Endodermal cell (in vitro differentiated cells): ENCODE measurements at regions not wholly inside any gene's neighbourhood (a gene's known extent, or its start where the extent isn't known, plus 50 kb on each side); places are given as distances from the start of the nearest gene placed in this dataset.

Source experiments
- DNase-seq: peaks from one replicate; pipeline ENCODE4 v3.0.0-alpha.2; 2017
- H3K27ac ChIP-seq: 2 replicates; pipeline ENCODE4 v1.5.1; 2013; ENCODE audit warnings: mild to moderate bottlenecking, low read depth, low read length, moderate library complexity
- H3K27me3 ChIP-seq: 2 replicates; pipeline ENCODE4 v1.6.1; 2013; ENCODE audit warnings: mild to moderate bottlenecking, low read length, moderate library complexity; ENCODE audit not compliant: insufficient read depth, control insufficient read depth, poor library complexity, severe bottlenecking
- H3K36me3 ChIP-seq: 2 replicates; pipeline ENCODE4 v1.7.0; 2013; ENCODE audit warnings: mild to moderate bottlenecking, low read length, moderate library complexity; ENCODE audit not compliant: control insufficient read depth, insufficient read depth
- H3K4me1 ChIP-seq: one replicate; pipeline ENCODE4 v1.7.0; 2013; ENCODE audit warnings: low read length; ENCODE audit not compliant: control insufficient read depth, insufficient read depth
- H3K4me3 ChIP-seq: 2 replicates; pipeline ENCODE4 v1.5.1; 2013; ENCODE audit warnings: mild to moderate bottlenecking, low read length, moderate library complexity
- H3K9ac ChIP-seq: 2 replicates; pipeline ENCODE4 v1.6.1; 2013; ENCODE audit warnings: mild to moderate bottlenecking, low read length, moderate library complexity; ENCODE audit not compliant: poor library complexity, severe bottlenecking; ENCODE audit errors: extremely low read depth
- H3K9me3 ChIP-seq: 2 replicates; pipeline ENCODE4 v1.6.1; 2013; ENCODE audit warnings: mild to moderate bottlenecking, low read length, moderate library complexity; ENCODE audit not compliant: control insufficient read depth
- H3K27ac Mint-ChIP-seq: 2 replicates; pipeline ENCODE4 v1.8.0; 2020; ENCODE audit warnings: mixed read lengths
- H3K27me3 Mint-ChIP-seq: 2 replicates; pipeline ENCODE4 v1.8.0; 2021; ENCODE audit warnings: mild to moderate bottlenecking, mixed read lengths; ENCODE audit not compliant: insufficient read depth
- H3K36me3 Mint-ChIP-seq: 2 replicates; pipeline ENCODE4 v1.8.0; 2020; ENCODE audit warnings: low read depth, mixed read lengths
- H3K4me1 Mint-ChIP-seq: 2 replicates; pipeline ENCODE4 v1.8.0; 2020; ENCODE audit warnings: mixed read lengths
- H3K4me3 Mint-ChIP-seq: 2 replicates; pipeline ENCODE4 v1.8.0; 2020; ENCODE audit warnings: mild to moderate bottlenecking, moderate library complexity, mixed read lengths
- H3K9me3 Mint-ChIP-seq: 2 replicates; pipeline ENCODE4 v1.8.0; 2020; ENCODE audit warnings: mild to moderate bottlenecking, mixed read lengths
- WGBS, 2 experiments: methylation state at CpG; one replicate each; pipeline versions ENCODE4 v1.1.5 to v1.1.7; 2013; ENCODE audit warnings: missing lambda C conversion rate in 2 of 2, mixed read lengths in 1 of 2; ENCODE audit not compliant: insufficient coverage in 1 of 2, insufficient read length in 1 of 2; 5-methylcytosine and 5-hydroxymethylcytosine counted together
- TF ChIP-seq, protein P1 (sequence below): fragments of 200-600 bp; sonication (generic); conservative IDR thresholded peaks from 2 replicates; pipeline ENCODE4 v1.5.0; 2021; ENCODE audit warnings: antibody characterized with exemption, mild to moderate bottlenecking

DNA sequence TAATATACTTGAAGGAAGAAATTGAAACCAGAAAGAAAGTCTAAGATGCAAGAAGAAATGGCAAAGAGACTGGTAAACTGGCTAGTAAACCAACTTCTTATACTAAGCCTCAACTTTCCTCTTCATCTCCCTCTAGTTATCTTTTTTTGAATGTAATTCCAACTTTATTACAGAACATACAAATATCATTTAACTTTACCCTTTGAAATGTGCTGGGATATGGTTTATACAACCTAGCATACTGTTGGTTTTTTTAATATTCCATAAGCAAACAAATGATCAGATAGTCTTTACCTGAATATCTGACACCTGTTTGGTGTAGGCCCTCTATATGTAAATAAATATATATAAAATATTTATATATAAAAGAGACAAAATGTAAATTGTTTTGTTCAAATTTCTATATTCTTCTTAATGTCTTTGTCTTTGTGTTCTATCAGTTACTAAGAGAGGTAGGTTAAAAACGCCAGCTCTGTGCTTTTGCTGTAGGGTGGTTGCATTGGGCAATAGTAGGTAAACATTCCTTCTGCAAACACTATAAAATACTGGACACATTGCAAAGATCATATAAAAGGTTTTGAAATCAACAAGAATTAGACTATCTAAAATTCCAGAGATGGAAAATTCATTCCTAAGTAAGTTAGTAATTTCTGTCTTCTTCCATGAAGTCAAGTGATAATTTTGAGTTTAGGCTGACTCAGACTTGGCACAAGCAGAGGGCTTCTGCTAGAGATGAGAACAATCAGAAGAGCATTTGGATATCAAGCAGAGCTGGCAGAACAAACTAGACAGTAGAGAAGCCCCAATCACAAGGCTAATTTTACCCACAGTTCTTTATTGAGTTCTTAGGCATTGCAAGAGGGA, 383.3 kb downstream of the RFC3 start:
- H3K27ac ChIP-seq: no peak overlapping the region
- no peak overlapping the region for H3K9ac ChIP-seq
- H3K36me3 ChIP-seq: no peaks in the 10 kb centered on the region
- Mint-ChIP-seq H3K27ac (no peak overlapping the region), H3K4me3 (no peak overlapping the region), H3K27me3 (no peaks in the 10 kb centered on the region), H3K4me1 (peaks cover 4% of the 10 kb centered on the region), H3K9me3 (peaks cover 5% of the 10 kb centered on the region), H3K36me3 (no peaks in the 10 kb centered on the region)
- DNase-seq: no peak
- TF ChIP-seq, protein P1, sequence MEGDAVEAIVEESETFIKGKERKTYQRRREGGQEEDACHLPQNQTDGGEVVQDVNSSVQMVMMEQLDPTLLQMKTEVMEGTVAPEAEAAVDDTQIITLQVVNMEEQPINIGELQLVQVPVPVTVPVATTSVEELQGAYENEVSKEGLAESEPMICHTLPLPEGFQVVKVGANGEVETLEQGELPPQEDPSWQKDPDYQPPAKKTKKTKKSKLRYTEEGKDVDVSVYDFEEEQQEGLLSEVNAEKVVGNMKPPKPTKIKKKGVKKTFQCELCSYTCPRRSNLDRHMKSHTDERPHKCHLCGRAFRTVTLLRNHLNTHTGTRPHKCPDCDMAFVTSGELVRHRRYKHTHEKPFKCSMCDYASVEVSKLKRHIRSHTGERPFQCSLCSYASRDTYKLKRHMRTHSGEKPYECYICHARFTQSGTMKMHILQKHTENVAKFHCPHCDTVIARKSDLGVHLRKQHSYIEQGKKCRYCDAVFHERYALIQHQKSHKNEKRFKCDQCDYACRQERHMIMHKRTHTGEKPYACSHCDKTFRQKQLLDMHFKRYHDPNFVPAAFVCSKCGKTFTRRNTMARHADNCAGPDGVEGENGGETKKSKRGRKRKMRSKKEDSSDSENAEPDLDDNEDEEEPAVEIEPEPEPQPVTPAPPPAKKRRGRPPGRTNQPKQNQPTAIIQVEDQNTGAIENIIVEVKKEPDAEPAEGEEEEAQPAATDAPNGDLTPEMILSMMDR: no peak
- H3K9me3 ChIP-seq: peaks cover 5% of the 10 kb centered on the region
- no peak overlapping the region for H3K4me3 ChIP-seq
- no peaks in the 10 kb centered on the region for H3K4me1 ChIP-seq
- no peaks in the 10 kb centered on the region for H3K27me3 ChIP-seq
- WGBS, 2 experiments: 86% methylated on average over 1 of the region's 1 CpG; no CpG with 5 or more reads in 1 of the 2 experiments

- TF ChIP-seq, protein P1: no peak
- DNase-seq: no peak
- Mint-ChIP-seq H3K36me3 (no peaks in the 10 kb centered on the region), H3K27me3 (no peaks in the 10 kb centered on the region), H3K9me3 (no peaks in the 10 kb centered on the region), H3K4me3 (no peak overlapping the region), H3K27ac (no peak overlapping the region), H3K4me1 (peaks cover under 1% of the 10 kb centered on the region)
- Histone ChIP-seq H3K27me3 (no peaks in the 10 kb centered on the region), H3K4me1 (no peaks in the 10 kb centered on the region), H3K9me3 (no peaks in the 10 kb centered on the region), H3K9ac (no peak overlapping the region), H3K36me3 (no peaks in the 10 kb centered on the region), H3K27ac (no peak overlapping the region), H3K4me3 (no peak overlapping the region)
- WGBS, 2 experiments: 93% methylated on average over 4 of the region's 4 CpGs; no CpG with 5 or more reads in 1 of the 2 experiments
Observed at GRCh38 chr13:34207334-34207733, 389.4 kb downstream of the RFC3 start.

DNA sequence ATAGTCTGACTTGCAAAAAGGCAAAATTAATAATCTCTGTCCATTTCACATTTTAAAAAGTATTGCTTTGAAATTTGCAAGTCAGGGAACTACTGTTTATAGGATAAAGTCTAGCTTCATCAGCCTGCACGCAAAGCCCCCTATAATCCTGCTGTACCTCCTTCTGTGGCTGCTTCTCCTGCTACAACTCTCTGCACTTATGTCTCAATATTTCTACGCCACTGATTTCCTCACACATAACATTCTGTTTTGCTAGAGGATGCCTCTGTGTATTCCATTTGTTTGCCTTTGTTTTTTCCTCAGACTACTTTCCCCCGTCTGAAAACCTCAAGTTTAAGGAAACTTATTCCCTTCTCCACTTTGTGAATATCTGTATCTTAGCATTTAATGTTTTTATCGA, 389.9 kb downstream of the RFC3 start:
- 92 to 97% methylated on average over 2 to 4 of the region's 4 CpGs for WGBS, 2 experiments
- no peak overlapping the region for H3K4me3 ChIP-seq
- Mint-ChIP-seq H3K4me1 (no peaks in the 10 kb centered on the region), H3K27ac (no peak overlapping the region), H3K4me3 (no peak overlapping the region), H3K27me3 (no peaks in the 10 kb centered on the region), H3K9me3 (no peaks in the 10 kb centered on the region), H3K36me3 (no peaks in the 10 kb centered on the region)
- H3K36me3 ChIP-seq: no peaks in the 10 kb centered on the region
- TF ChIP-seq, protein P1: no peak
- no peak for DNase-seq
- H3K9ac ChIP-seq: no peak overlapping the region
- no peaks in the 10 kb centered on the region for H3K4me1 ChIP-seq
- H3K27me3 ChIP-seq: no peaks in the 10 kb centered on the region
- no peaks in the 10 kb centered on the region for H3K9me3 ChIP-seq
- H3K27ac ChIP-seq: no peak overlapping the region
